ENCODE measurements at regions not wholly inside any gene's neighbourhood (a gene's known extent, or its start where the extent isn't known, plus 50 kb on each side); places are given as distances from the start of the nearest gene placed in this dataset.

GRCh38 chr5:45101146-45101545, 292.4 kb downstream of the MRPS30 start:
- Histone ChIP-seq H3K4me1 (no peaks in the 10 kb centered on the region), H3K4me3 (no peak overlapping the region), H3K27ac (no peak overlapping the region), H3K27me3 (no peaks in the 10 kb centered on the region), H3K36me3 (no peaks in the 10 kb centered on the region), H3K9me3 (no peaks in the 10 kb centered on the region), H3K9ac (ENCODE audit: low read depth in 2 of 2, low read length in 2 of 2) (no peak overlapping the region)
- no peak for DNase-seq
- TF ChIP-seq, protein P1, sequence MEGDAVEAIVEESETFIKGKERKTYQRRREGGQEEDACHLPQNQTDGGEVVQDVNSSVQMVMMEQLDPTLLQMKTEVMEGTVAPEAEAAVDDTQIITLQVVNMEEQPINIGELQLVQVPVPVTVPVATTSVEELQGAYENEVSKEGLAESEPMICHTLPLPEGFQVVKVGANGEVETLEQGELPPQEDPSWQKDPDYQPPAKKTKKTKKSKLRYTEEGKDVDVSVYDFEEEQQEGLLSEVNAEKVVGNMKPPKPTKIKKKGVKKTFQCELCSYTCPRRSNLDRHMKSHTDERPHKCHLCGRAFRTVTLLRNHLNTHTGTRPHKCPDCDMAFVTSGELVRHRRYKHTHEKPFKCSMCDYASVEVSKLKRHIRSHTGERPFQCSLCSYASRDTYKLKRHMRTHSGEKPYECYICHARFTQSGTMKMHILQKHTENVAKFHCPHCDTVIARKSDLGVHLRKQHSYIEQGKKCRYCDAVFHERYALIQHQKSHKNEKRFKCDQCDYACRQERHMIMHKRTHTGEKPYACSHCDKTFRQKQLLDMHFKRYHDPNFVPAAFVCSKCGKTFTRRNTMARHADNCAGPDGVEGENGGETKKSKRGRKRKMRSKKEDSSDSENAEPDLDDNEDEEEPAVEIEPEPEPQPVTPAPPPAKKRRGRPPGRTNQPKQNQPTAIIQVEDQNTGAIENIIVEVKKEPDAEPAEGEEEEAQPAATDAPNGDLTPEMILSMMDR (IDR thresholded peaks at IDR 0.05): no peak
- intact Hi-C loops (cut with DNase I): no loop called here

DNA sequence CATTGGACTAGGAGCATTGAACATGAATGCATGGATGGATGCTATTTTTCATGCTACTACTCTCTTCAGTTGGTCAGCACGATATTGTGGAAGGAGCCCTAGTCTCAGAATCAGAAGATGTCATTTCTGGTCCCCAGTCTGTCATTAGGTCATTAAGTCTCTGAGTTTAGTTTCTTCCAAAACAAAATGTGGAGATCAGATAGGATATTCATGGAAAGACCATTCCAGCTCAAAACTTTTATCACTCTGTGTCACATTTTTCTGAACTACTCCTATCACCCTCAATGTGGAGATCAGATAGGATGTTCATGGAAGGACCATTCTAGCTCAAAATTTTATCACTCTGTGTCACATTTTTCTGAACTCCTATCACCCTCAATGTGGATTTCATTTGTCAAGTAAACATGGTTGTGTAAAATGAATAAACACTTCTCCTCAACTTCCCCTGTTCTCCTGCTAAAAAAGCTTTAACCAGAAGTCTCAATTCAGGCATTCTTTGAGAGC, 296.8 kb downstream of the MRPS30 start:
- Histone ChIP-seq H3K9me3 (no peaks in the 10 kb centered on the region), H3K27me3 (no peaks in the 10 kb centered on the region), H3K36me3 (no peaks in the 10 kb centered on the region), H3K4me1 (no peaks in the 10 kb centered on the region), H3K9ac (ENCODE audit: low read depth in 2 of 2, low read length in 2 of 2) (no peak overlapping the region), H3K27ac (no peak overlapping the region), H3K4me3 (no peak overlapping the region)
- no peak for DNase-seq
- TF ChIP-seq, protein P1 (IDR thresholded peaks at IDR 0.05): no peak
- intact Hi-C loops (cut with DNase I): no loop called here

- no peaks in the 10 kb centered on the region for H3K4me1 ChIP-seq
- no peak overlapping the region for H3K9ac ChIP-seq (ENCODE audit: low read depth in 2 of 2, low read length in 2 of 2)
- DNase-seq: no peak
- TF ChIP-seq, protein P1 (IDR thresholded peaks at IDR 0.05): no peak
- no peaks in the 10 kb centered on the region for H3K9me3 ChIP-seq
- no peak overlapping the region for H3K4me3 ChIP-seq
- intact Hi-C loops (cut with DNase I): no loop called here
- H3K36me3 ChIP-seq: no peaks in the 10 kb centered on the region
- no peaks in the 10 kb centered on the region for H3K27me3 ChIP-seq
- no peak overlapping the region for H3K27ac ChIP-seq
Measured at GRCh38 chr5:45109062-45109461, 300.3 kb downstream of the MRPS30 start.

DNA sequence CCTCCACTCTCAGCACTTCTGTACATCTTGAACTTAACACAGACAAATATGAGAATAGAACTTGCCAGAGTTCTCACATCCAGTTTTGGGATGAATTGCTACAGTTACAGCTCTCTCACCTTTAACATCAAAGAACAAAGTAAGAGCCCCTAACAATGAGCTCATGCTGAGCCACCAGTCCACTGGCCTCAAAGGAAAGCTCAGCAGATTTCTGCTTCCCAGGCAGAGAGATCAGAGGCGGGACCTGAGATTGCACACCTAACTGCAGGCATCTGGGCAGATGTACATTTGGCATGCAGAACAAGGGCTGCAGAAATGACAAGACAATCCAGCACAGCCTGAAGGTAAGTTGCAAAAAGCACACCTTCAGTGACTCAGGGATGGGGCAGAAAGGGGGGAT, 300.9 kb downstream of the MRPS30 start:
- Histone ChIP-seq H3K36me3 (no peaks in the 10 kb centered on the region), H3K4me1 (no peaks in the 10 kb centered on the region), H3K9me3 (no peaks in the 10 kb centered on the region), H3K27ac (no peak overlapping the region), H3K4me3 (no peak overlapping the region), H3K9ac (ENCODE audit: low read depth in 2 of 2, low read length in 2 of 2) (no peak overlapping the region), H3K27me3 (no peaks in the 10 kb centered on the region)
- no peak for DNase-seq
- intact Hi-C loops (cut with DNase I): no loop called here
- TF ChIP-seq, protein P1 (IDR thresholded peaks at IDR 0.05): no peak

- no peaks in the 10 kb centered on the region for H3K4me1 ChIP-seq
- H3K9me3 ChIP-seq: no peaks in the 10 kb centered on the region
- no peaks in the 10 kb centered on the region for H3K36me3 ChIP-seq
- TF ChIP-seq, protein P1 (IDR thresholded peaks at IDR 0.05): no peak
- no peak overlapping the region for H3K9ac ChIP-seq (ENCODE audit: low read depth in 2 of 2, low read length in 2 of 2)
- no peak overlapping the region for H3K27ac ChIP-seq
- no peak overlapping the region for H3K4me3 ChIP-seq
- intact Hi-C loops (cut with DNase I): no loop called here
- no peak for DNase-seq
- H3K27me3 ChIP-seq: no peaks in the 10 kb centered on the region
Measured at GRCh38 chr5:45110399-45110798, 301.7 kb downstream of the MRPS30 start.

- Histone ChIP-seq H3K27ac (no peak overlapping the region), H3K4me3 (no peak overlapping the region), H3K27me3 (no peaks in the 10 kb centered on the region), H3K36me3 (no peaks in the 10 kb centered on the region), H3K9me3 (no peaks in the 10 kb centered on the region), H3K9ac (ENCODE audit: low read depth in 2 of 2, low read length in 2 of 2) (no peak overlapping the region), H3K4me1 (no peaks in the 10 kb centered on the region)
- DNase-seq: no peak
- TF ChIP-seq, protein P1 (IDR thresholded peaks at IDR 0.05): no peak
- intact Hi-C loops (cut with DNase I): no loop called here
Measured at GRCh38 chr5:45113726-45114125, 305.0 kb downstream of the MRPS30 start.

Measured in colonic mucosa (tissue), 4 donors.